HepG2 (cell line): ENCODE measurements at regions not wholly inside any gene's neighbourhood (a gene's known extent, or its start where the extent isn't known, plus 50 kb on each side); places are given as distances from the start of the nearest gene placed in this dataset.

Experiments
- MED13 ChIP-seq: sonication (generic); formaldehyde crosslinking; IDR thresholded peaks from 2 replicates; pipeline ENCODE4 v1.5.0; 2020; ENCODE audit warnings: missing genetic modification reagents
- NBN ChIP-seq: fragments of 450-650 bp; conservative IDR thresholded peaks from 2 replicates; pipeline ENCODE4 v1.6.1; 2017
- SAFB2 ChIP-seq: sonication (generic); formaldehyde crosslinking; IDR thresholded peaks from 2 replicates; pipeline ENCODE4 v1.5.1; 2020; ENCODE audit warnings: missing genetic modification reagents, low read depth, mild to moderate bottlenecking, borderline replicate concordance
- SP2 ChIP-seq: sonication (generic); formaldehyde crosslinking; IDR thresholded peaks from 2 replicates; pipeline ENCODE4 v1.5.1; 2020; ENCODE audit warnings: mild to moderate bottlenecking, missing genetic modification reagents
- YEATS2 ChIP-seq: sonication (generic); formaldehyde crosslinking; IDR thresholded peaks from 2 replicates; pipeline ENCODE4 v1.4.0; 2020; ENCODE audit warnings: missing genetic modification reagents, borderline replicate concordance
- ZNF17 ChIP-seq: sonication (generic); formaldehyde crosslinking; IDR thresholded peaks from 2 replicates; pipeline ENCODE4 v1.5.0; 2020; ENCODE audit warnings: mild to moderate bottlenecking, missing genetic modification reagents
- ZNF569 ChIP-seq: sonication (generic); formaldehyde crosslinking; IDR thresholded peaks from 2 replicates; pipeline ENCODE4 v1.5.0; 2020; ENCODE audit warnings: mild to moderate bottlenecking, missing genetic modification reagents, moderate library complexity, borderline replicate concordance
- ZNF570 ChIP-seq: sonication (generic); formaldehyde crosslinking; IDR thresholded peaks from 2 replicates; pipeline ENCODE4 v1.4.0; 2020; ENCODE audit warnings: mild to moderate bottlenecking, missing genetic modification reagents, borderline replicate concordance
- ZNF772 ChIP-seq: sonication (generic); formaldehyde crosslinking; IDR thresholded peaks from 2 replicates; pipeline ENCODE4 v1.5.0; 2020; ENCODE audit warnings: mild to moderate bottlenecking, missing genetic modification reagents
- TF ChIP-seq, protein P1 (sequence below): sonication (generic); formaldehyde crosslinking; IDR thresholded peaks from 2 replicates; pipeline ENCODE4 v1.8.0; 2022; ENCODE audit warnings: mild to moderate bottlenecking, missing genetic modification reagents, borderline replicate concordance
- TF ChIP-seq, protein P2 (sequence below): sonication (generic); formaldehyde crosslinking; IDR thresholded peaks from 2 replicates; pipeline ENCODE4 v1.5.0; 2020; ENCODE audit warnings: missing genetic modification reagents
- TF ChIP-seq, protein P3 (sequence below): sonication (generic); formaldehyde crosslinking; IDR thresholded peaks from 2 replicates; pipeline ENCODE4 v1.4.0; 2020; ENCODE audit warnings: missing genetic modification reagents
- TF ChIP-seq, protein P4 (sequence below): sonication (generic); formaldehyde crosslinking; IDR thresholded peaks from 2 replicates; pipeline ENCODE4 v1.5.1; 2020; ENCODE audit warnings: missing genetic modification reagents, mild to moderate bottlenecking, borderline replicate concordance
- TF ChIP-seq, protein P5 (sequence below): sonication (generic); formaldehyde crosslinking; IDR thresholded peaks from 2 replicates; pipeline ENCODE4 v1.8.1; 2023; ENCODE audit warnings: missing genetic modification reagents, mild to moderate bottlenecking, borderline replicate concordance

DNA sequence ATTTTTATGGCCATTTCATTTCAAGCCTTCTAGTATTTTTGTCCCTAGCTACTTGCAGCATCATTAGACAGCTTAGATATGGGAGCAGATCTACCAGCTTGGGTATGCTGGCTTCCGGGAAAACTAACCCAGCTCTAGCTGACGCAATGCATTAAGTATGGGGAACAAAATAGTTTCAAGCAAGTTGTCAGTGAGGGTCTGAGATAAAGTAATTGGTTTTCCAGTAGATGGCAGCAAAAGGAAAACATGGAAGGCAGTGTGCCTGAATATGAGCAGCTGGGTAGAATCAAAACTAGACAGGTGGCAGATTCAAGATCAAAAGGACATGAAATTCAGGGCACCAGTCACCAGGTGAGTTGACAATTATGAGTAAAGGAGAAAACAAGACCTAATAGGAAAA, 340.9 kb upstream of the CTSO start (continued):
- TF ChIP-seq, protein P1, sequence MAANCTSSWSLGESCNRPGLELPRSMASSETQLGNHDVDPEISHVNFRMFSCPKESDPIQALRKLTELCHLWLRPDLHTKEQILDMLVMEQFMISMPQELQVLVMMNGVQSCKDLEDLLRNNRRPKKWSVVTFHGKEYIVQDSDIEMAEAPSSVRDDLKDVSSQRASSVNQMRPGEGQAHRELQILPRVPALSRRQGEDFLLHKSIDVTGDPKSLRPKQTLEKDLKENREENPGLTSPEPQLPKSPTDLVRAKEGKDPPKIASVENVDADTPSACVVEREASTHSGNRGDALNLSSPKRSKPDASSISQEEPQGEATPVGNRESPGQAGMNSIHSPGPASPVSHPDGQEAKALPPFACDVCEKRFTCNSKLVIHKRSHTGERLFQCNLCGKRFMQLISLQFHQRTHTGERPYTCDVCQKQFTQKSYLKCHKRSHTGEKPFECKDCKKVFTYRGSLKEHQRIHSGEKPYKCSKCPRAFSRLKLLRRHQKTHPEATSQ (CRISPR knock-in tag) = no peak
- TF ChIP-seq ZNF772 (CRISPR knock-in tag) (no peak), ZNF569 (CRISPR knock-in tag) (no peak), ZNF570 (CRISPR knock-in tag) (no peak), NBN (no peak), YEATS2 (CRISPR knock-in tag) (no peak), ZNF17 (CRISPR knock-in tag) (no peak), SP2 (CRISPR knock-in tag) (no peak), SAFB2 (CRISPR knock-in tag) (no peak), MED13 (CRISPR knock-in tag) (no peak)
- TF ChIP-seq, protein P2, sequence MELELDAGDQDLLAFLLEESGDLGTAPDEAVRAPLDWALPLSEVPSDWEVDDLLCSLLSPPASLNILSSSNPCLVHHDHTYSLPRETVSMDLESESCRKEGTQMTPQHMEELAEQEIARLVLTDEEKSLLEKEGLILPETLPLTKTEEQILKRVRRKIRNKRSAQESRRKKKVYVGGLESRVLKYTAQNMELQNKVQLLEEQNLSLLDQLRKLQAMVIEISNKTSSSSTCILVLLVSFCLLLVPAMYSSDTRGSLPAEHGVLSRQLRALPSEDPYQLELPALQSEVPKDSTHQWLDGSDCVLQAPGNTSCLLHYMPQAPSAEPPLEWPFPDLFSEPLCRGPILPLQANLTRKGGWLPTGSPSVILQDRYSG (CRISPR knock-in tag) = no peak
- TF ChIP-seq, protein P3, sequence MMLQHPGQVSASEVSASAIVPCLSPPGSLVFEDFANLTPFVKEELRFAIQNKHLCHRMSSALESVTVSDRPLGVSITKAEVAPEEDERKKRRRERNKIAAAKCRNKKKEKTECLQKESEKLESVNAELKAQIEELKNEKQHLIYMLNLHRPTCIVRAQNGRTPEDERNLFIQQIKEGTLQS (CRISPR knock-in tag) = 0 out of 2 replicates have a peak, but pooled peaks have one; percentile 15
- TF ChIP-seq, protein P4, sequence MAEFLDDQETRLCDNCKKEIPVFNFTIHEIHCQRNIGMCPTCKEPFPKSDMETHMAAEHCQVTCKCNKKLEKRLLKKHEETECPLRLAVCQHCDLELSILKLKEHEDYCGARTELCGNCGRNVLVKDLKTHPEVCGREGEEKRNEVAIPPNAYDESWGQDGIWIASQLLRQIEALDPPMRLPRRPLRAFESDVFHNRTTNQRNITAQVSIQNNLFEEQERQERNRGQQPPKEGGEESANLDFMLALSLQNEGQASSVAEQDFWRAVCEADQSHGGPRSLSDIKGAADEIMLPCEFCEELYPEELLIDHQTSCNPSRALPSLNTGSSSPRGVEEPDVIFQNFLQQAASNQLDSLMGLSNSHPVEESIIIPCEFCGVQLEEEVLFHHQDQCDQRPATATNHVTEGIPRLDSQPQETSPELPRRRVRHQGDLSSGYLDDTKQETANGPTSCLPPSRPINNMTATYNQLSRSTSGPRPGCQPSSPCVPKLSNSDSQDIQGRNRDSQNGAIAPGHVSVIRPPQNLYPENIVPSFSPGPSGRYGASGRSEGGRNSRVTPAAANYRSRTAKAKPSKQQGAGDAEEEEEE (CRISPR knock-in tag) = no peak
- TF ChIP-seq, protein P5, sequence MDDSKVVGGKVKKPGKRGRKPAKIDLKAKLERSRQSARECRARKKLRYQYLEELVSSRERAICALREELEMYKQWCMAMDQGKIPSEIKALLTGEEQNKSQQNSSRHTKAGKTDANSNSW (CRISPR knock-in tag) = no peak
